NCI-H446 (cell line): ENCODE measurements at regions not wholly inside any gene's neighbourhood (a gene's known extent, or its start where the extent isn't known, plus 50 kb on each side); places are given as distances from the start of the nearest gene placed in this dataset.
"Not testable (repeated sequence)": the region's sequence is repeated elsewhere in the genome, so short reads cannot be mapped to it uniquely, and the experiment has no call there.

Experiments used
- DNase-seq, 2 experiments: peaks; one replicate each; lab custom pipeline; 2025; lab: John Stamatoyannopoulos, UW

GRCh38 chr11:96447208-96448110, 57.6 kb downstream of the JRKL start:
- DNase-seq = no peak

- no peak for DNase-seq
Observed at GRCh38 chr11:96448225-96448624, 58.4 kb downstream of the JRKL start.

DNA sequence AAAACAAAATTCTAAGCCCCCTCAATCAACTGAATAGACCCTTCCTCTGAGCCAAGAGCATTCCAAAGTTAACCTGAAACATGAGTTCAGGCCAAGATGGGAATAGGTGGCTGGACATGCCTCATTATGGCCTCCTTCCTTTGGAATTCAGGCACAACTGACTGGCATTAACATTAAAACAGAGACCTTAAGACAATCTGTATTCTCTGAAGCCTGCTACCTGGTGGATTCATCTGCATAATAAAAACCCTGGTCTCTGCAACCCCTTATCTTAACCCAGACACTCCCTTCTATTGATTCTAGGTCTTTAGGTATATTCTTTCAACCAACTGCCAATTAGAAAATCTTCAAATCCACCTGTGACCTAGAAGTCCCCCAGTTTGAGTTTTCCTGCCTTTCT, 66.3 kb downstream of the JRKL start:
- no peak for DNase-seq

DNA sequence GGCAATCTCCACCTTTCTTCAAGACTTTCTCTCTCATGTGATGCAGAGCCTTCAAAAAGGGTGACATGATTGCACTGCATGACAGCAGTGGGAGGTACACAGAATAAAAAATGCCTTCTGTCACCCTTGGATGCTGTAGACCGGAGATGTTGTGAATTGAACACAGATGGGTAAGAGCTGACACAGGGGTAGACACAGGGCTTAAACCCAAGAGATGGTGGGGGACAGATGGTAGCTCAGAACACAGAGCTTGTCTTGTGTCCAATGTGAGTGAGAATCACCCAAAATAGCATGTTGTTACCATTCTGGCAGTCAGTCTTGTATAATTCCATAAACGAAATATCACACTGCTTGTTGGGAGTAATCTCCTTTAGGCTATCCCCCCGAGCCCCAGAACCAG, 69.9 kb downstream of the JRKL start:
- peak in 1 of 2 experiments; percentile 33 for DNase-seq

DNA sequence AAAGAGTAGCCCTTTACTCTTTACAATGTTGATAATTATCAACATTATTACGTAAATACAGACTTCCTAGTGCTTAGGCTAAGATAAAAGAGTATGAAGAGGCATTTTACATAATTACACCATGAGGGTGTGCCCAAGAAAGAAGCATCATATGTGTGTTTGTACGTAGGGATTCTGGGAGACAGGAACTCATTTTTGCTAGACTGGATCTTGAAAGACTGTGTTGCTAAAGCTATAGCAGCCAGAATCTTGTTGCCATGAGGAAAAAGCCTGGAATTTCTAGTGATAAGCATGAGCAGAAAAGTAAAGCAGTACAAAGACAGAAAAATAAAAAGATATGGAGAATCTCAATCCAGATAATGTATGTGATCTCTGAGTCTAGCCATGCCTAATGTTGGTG, 72.1 kb downstream of the JRKL start:
- no peak for DNase-seq

GRCh38 chr11:96464700-96465307, 75.0 kb downstream of the JRKL start:
- DNase-seq = peak; percentile 8 to 88

DNA sequence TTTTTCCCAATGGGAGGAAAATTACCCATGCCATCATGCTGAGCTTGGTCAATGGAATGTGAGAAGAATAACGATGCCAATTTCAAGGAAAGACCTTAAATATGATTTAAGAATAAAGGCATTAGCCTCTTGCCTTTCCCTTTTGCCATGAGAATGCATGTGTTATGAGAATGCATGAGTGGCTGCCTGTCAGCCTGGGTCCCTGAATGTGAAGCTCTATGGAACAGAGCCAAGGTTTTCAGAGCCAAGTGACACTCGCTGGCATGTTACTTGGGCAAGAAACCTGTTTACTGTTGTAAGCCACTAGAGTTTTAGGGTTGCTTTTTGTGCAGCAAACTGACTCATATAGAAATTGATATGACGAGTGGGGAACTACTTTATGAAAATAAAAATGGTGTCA, 75.7 kb downstream of the JRKL start:
- peak; percentile 2 to 74 for DNase-seq

GRCh38 chr11:96466607-96467006, 76.8 kb downstream of the JRKL start:
- no peak for DNase-seq

DNA sequence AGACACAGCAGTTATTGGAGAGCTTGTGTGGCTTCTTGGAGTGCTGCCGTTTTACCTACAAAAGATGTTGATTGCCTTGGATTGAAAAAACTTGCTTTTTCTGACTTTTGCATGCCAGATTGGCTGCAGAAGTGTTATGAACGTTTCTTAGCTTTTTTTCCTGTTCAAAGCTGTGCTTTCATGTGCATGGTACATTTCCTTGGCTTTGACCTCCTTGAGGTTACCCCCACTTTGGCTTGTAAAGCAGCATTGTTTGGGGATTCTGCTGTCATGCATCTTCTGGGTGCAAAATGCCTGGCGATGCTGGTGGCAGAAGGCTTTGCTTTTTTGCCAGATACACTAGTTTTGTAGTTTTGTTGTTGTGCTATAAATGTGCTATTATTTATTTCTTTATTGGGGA, 80.0 kb downstream of the JRKL start:
- no peak for DNase-seq

GRCh38 chr11:96470521-96470920, 80.7 kb downstream of the JRKL start:
- no peak for DNase-seq

DNA sequence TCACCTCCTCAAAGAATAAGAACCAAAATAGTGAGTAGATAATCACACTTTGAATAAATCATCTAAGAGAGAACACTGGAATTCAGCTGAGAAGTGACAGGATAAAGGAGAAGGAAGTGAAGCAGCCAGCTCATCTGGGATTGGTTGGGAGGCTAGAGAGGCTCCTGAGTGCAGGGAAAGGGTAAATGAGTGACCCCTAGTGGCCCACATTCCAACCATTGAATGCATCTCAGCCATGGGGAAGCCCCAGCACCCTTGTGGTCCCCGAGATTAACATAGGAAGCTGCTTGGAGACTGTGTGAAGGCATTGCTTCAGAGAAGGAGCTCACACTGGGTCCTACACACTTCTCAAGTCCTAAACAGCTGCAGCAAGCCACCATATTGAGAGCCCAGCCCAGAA, 82.3 kb downstream of the JRKL start:
- no peak for DNase-seq

- DNase-seq = no peak
Observed at GRCh38 chr11:96474263-96474662, 84.5 kb downstream of the JRKL start.

DNA sequence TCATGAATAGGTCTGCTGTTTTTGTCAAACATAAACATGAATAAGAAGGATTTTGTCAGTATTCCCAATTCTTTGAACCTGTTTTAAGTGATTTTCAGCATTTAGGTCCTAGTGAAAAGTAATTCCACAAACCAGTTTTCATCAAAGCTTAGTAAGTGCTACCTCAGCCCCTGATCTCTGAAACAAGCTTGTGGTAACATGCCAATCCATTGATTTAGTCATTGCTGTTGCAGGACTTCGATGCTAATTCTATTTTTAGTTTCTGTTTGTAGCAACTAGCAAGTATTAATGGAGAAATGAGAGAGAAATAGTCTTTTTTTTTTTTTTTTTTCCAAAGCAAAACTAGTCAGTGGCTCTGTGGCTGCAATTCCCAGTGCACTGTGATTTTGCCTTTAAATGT, 91.4 kb downstream of the JRKL start:
- DNase-seq = no peak

DNA sequence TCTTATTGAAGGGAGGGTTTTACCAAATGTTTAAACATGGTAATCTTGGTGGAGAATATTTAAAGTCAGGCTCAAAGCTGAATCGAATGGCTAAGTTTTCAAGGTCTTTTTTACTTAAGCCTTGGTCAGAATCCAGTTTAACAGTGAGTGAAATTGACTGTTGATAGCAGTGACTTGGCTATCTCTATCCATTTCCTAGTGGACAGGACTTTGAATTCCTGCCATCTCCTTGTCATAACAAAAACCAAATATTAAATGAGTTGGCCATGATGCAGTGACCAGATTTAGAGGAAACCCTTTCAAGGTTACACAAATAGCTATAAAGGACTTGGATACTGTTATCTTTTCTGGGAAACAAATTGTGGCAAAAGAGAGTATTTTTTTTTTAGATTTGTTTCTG, 92.0 kb downstream of the JRKL start:
- DNase-seq = no peak

GRCh38 chr11:96482193-96482592, 92.4 kb downstream of the JRKL start:
- DNase-seq = no peak

GRCh38 chr11:96483374-96483955, 93.7 kb downstream of the JRKL start:
- no peak for DNase-seq

- DNase-seq = no peak
Observed at GRCh38 chr11:96484361-96484760, 94.5 kb downstream of the JRKL start.

GRCh38 chr11:96486890-96487611, 97.2 kb downstream of the JRKL start:
- DNase-seq = no peak

GRCh38 chr11:96488911-96489310, 99.1 kb downstream of the JRKL start:
- not testable (repeated sequence) for DNase-seq

DNA sequence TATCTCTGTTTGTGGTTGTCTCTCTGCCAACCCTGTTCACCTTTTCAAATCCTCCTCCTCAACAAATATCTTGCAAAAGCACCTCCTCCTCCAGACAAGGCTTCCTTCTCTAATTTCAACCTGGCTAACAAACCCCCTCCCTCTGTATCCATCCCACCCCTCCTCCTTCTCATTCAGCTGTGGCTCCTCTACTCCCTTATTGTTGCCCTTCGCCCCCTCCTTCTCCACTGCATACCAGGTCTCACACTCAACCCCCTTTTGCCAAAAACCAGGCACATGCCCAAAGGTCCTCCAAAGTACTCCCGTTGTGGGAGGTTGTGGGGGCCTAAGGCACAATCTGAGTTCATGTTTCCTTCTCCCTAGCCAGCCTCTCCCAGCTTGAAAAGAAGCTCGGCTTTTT, 110.6 kb downstream of the JRKL start:
- DNase-seq = no peak

GRCh38 chr11:96506041-96506440, 116.2 kb downstream of the JRKL start:
- no peak for DNase-seq

GRCh38 chr11:96506953-96507354, 117.1 kb downstream of the JRKL start:
- DNase-seq = no peak

DNA sequence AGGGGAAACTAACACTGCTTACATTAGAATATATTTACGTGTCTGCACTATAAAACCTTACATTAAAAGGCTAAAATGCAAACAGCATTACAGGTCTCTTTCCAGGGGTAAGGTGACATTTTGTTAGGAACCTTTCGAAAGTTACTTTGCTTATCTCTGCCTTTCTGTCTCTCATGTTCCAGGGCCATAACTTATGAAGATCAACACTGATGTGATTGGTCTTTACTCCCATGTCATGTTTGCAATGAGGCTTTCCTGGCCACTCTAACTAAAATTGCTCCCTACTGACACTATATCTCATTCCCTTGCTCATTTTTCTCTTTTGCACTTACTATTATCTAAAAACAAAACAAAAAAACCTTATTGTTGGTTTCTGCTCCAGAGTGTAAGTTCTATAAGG, 119.0 kb downstream of the JRKL start:
- no peak for DNase-seq
